ENCODE measurements at regions not wholly inside any gene's neighbourhood (a gene's known extent, or its start where the extent isn't known, plus 50 kb on each side); places are given as distances from the start of the nearest gene placed in this dataset.
A peak's percentile ranks its signal among the peaks of the same experiment; 100 is the strongest.

GRCh38 chr13:39100996-39101738 lies 62.9 kb downstream of the NHLRC3 start:
- H3K27ac ChIP-seq (ENCODE audit: low read length) = no peak overlapping the region
- no peak overlapping the region for H3K9ac ChIP-seq (ENCODE audit: low read length)
- no peaks in the 10 kb centered on the region for H3K9me2 ChIP-seq (replicated peaks; ENCODE audit: insufficient read depth, low read length)
- no peaks in the 10 kb centered on the region for H3K4me1 ChIP-seq (ENCODE audit: low read length)
- H3K36me3 ChIP-seq (ENCODE audit: insufficient read depth, low read length) = no peaks in the 10 kb centered on the region
- DNase-seq = peak; percentile 22
- H2AFZ ChIP-seq (ENCODE audit: low read length) = no peak overlapping the region
- H3K27me3 ChIP-seq (ENCODE audit: low read length) = no peaks in the 10 kb centered on the region
- no peak overlapping the region for H3K4me3 ChIP-seq (ENCODE audit: low read length)
- H3K4me2 ChIP-seq (ENCODE audit: low read depth, low read length, poor library complexity, severe bottlenecking) = no peak overlapping the region
- H3K79me2 ChIP-seq (ENCODE audit: low read length) = no peaks in the 10 kb centered on the region
- H3K9me3 ChIP-seq (ENCODE audit: low read length) = no peaks in the 10 kb centered on the region
- no peaks in the 10 kb centered on the region for H4K20me1 ChIP-seq (ENCODE audit: insufficient read depth, low read depth, low read length)

- Histone ChIP-seq H3K9me2 (replicated peaks; ENCODE audit: insufficient read depth, low read length) (no peaks in the 10 kb centered on the region), H2AFZ (ENCODE audit: low read length) (no peak overlapping the region), H3K27me3 (ENCODE audit: low read length) (no peaks in the 10 kb centered on the region), H3K4me2 (ENCODE audit: low read depth, low read length, poor library complexity, severe bottlenecking) (no peak overlapping the region), H3K4me3 (ENCODE audit: low read length) (no peak overlapping the region), H3K9ac (ENCODE audit: low read length) (no peak overlapping the region), H4K20me1 (ENCODE audit: insufficient read depth, low read depth, low read length) (no peaks in the 10 kb centered on the region), H3K36me3 (ENCODE audit: insufficient read depth, low read length) (no peaks in the 10 kb centered on the region), H3K79me2 (ENCODE audit: low read length) (no peaks in the 10 kb centered on the region), H3K27ac (ENCODE audit: low read length) (no peak overlapping the region), H3K4me1 (ENCODE audit: low read length) (no peaks in the 10 kb centered on the region), H3K9me3 (ENCODE audit: low read length) (no peaks in the 10 kb centered on the region)
- DNase-seq = peak; percentile 29
Measured at GRCh38 chr13:39102981-39103490, 64.8 kb downstream of the NHLRC3 start.

GRCh38 chr13:39105110-39105509 lies 66.9 kb downstream of the NHLRC3 start:
- no peaks in the 10 kb centered on the region for H4K20me1 ChIP-seq (ENCODE audit: insufficient read depth, low read depth, low read length)
- H3K27ac ChIP-seq (ENCODE audit: low read length) = no peak overlapping the region
- no peak overlapping the region for H2AFZ ChIP-seq (ENCODE audit: low read length)
- no peaks in the 10 kb centered on the region for H3K9me2 ChIP-seq (replicated peaks; ENCODE audit: insufficient read depth, low read length)
- no peak overlapping the region for H3K4me3 ChIP-seq (ENCODE audit: low read length)
- DNase-seq = peak; percentile 7
- H3K4me1 ChIP-seq (ENCODE audit: low read length) = no peaks in the 10 kb centered on the region
- no peak overlapping the region for H3K9ac ChIP-seq (ENCODE audit: low read length)
- no peaks in the 10 kb centered on the region for H3K36me3 ChIP-seq (ENCODE audit: insufficient read depth, low read length)
- no peaks in the 10 kb centered on the region for H3K27me3 ChIP-seq (ENCODE audit: low read length)
- H3K9me3 ChIP-seq (ENCODE audit: low read length) = no peaks in the 10 kb centered on the region
- no peak overlapping the region for H3K4me2 ChIP-seq (ENCODE audit: low read depth, low read length, poor library complexity, severe bottlenecking)
- H3K79me2 ChIP-seq (ENCODE audit: low read length) = no peaks in the 10 kb centered on the region

GRCh38 chr13:39106216-39107005 lies 68.2 kb downstream of the NHLRC3 start:
- Histone ChIP-seq H3K4me3 (ENCODE audit: low read length) (no peak overlapping the region), H3K9me3 (ENCODE audit: low read length) (no peaks in the 10 kb centered on the region)

GRCh38 chr13:39107561-39107960 lies 69.3 kb downstream of the NHLRC3 start:
- no peaks in the 10 kb centered on the region for H3K79me2 ChIP-seq (ENCODE audit: low read length)

More at GRCh38 chr13:39106216-39107005, 68.2 kb downstream of the NHLRC3 start:
- H3K79me2 ChIP-seq (ENCODE audit: low read length) = no peaks in the 10 kb centered on the region
- H2AFZ ChIP-seq (ENCODE audit: low read length) = no peak overlapping the region
- no peak overlapping the region for H3K27ac ChIP-seq (ENCODE audit: low read length)
- H3K9me2 ChIP-seq (replicated peaks; ENCODE audit: insufficient read depth, low read length) = no peaks in the 10 kb centered on the region
- peak; percentile 26 for DNase-seq
- H3K36me3 ChIP-seq (ENCODE audit: insufficient read depth, low read length) = no peaks in the 10 kb centered on the region
- no peaks in the 10 kb centered on the region for H3K27me3 ChIP-seq (ENCODE audit: low read length)
- H3K9ac ChIP-seq (ENCODE audit: low read length) = no peak overlapping the region
- no peak overlapping the region for H3K4me2 ChIP-seq (ENCODE audit: low read depth, low read length, poor library complexity, severe bottlenecking)
- no peaks in the 10 kb centered on the region for H3K4me1 ChIP-seq (ENCODE audit: low read length)
- no peaks in the 10 kb centered on the region for H4K20me1 ChIP-seq (ENCODE audit: insufficient read depth, low read depth, low read length)

GRCh38 chr13:39108783-39109182 lies 70.5 kb downstream of the NHLRC3 start:
- Histone ChIP-seq H3K4me2 (ENCODE audit: low read depth, low read length, poor library complexity, severe bottlenecking) (no peak overlapping the region), H4K20me1 (ENCODE audit: insufficient read depth, low read depth, low read length) (no peaks in the 10 kb centered on the region), H3K36me3 (ENCODE audit: insufficient read depth, low read length) (no peaks in the 10 kb centered on the region), H3K9ac (ENCODE audit: low read length) (no peak overlapping the region), H3K9me3 (ENCODE audit: low read length) (no peaks in the 10 kb centered on the region), H3K79me2 (ENCODE audit: low read length) (no peaks in the 10 kb centered on the region), H3K27me3 (ENCODE audit: low read length) (no peaks in the 10 kb centered on the region), H3K9me2 (replicated peaks; ENCODE audit: insufficient read depth, low read length) (no peaks in the 10 kb centered on the region), H3K4me1 (ENCODE audit: low read length) (no peaks in the 10 kb centered on the region), H2AFZ (ENCODE audit: low read length) (no peak overlapping the region), H3K27ac (ENCODE audit: low read length) (no peak overlapping the region), H3K4me3 (ENCODE audit: low read length) (no peak overlapping the region)
- DNase-seq = peak; percentile 25

More at GRCh38 chr13:39107561-39107960, 69.3 kb downstream of the NHLRC3 start:
- Histone ChIP-seq H3K4me2 (ENCODE audit: low read depth, low read length, poor library complexity, severe bottlenecking) (no peak overlapping the region), H4K20me1 (ENCODE audit: insufficient read depth, low read depth, low read length) (no peaks in the 10 kb centered on the region), H2AFZ (ENCODE audit: low read length) (no peak overlapping the region), H3K4me1 (ENCODE audit: low read length) (no peaks in the 10 kb centered on the region), H3K36me3 (ENCODE audit: insufficient read depth, low read length) (no peaks in the 10 kb centered on the region), H3K27me3 (ENCODE audit: low read length) (no peaks in the 10 kb centered on the region), H3K27ac (ENCODE audit: low read length) (no peak overlapping the region), H3K9me2 (replicated peaks; ENCODE audit: insufficient read depth, low read length) (no peaks in the 10 kb centered on the region), H3K9me3 (ENCODE audit: low read length) (no peaks in the 10 kb centered on the region), H3K4me3 (ENCODE audit: low read length) (no peak overlapping the region), H3K9ac (ENCODE audit: low read length) (no peak overlapping the region)
- peak; percentile 5 for DNase-seq

- H3K4me1 ChIP-seq (ENCODE audit: low read length) = no peaks in the 10 kb centered on the region
- H2AFZ ChIP-seq (ENCODE audit: low read length) = no peak overlapping the region
- no peaks in the 10 kb centered on the region for H3K36me3 ChIP-seq (ENCODE audit: insufficient read depth, low read length)
- no peaks in the 10 kb centered on the region for H3K27me3 ChIP-seq (ENCODE audit: low read length)
- H3K9ac ChIP-seq (ENCODE audit: low read length) = no peak overlapping the region
- DNase-seq = no peak
- H3K9me3 ChIP-seq (ENCODE audit: low read length) = no peaks in the 10 kb centered on the region
- no peaks in the 10 kb centered on the region for H3K79me2 ChIP-seq (ENCODE audit: low read length)
- H3K27ac ChIP-seq (ENCODE audit: low read length) = no peak overlapping the region
- H3K9me2 ChIP-seq (replicated peaks; ENCODE audit: insufficient read depth, low read length) = no peaks in the 10 kb centered on the region
- no peak overlapping the region for H3K4me2 ChIP-seq (ENCODE audit: low read depth, low read length, poor library complexity, severe bottlenecking)
- H3K4me3 ChIP-seq (ENCODE audit: low read length) = no peak overlapping the region
- H4K20me1 ChIP-seq (ENCODE audit: insufficient read depth, low read depth, low read length) = no peaks in the 10 kb centered on the region
Measured at GRCh38 chr13:39110518-39111097, 72.4 kb downstream of the NHLRC3 start.

GRCh38 chr13:39111145-39111544 lies 72.9 kb downstream of the NHLRC3 start:
- Histone ChIP-seq H3K36me3 (ENCODE audit: insufficient read depth, low read length) (no peaks in the 10 kb centered on the region), H4K20me1 (ENCODE audit: insufficient read depth, low read depth, low read length) (no peaks in the 10 kb centered on the region), H3K4me2 (ENCODE audit: low read depth, low read length, poor library complexity, severe bottlenecking) (no peak overlapping the region), H3K27me3 (ENCODE audit: low read length) (no peaks in the 10 kb centered on the region), H3K4me1 (ENCODE audit: low read length) (no peaks in the 10 kb centered on the region), H2AFZ (ENCODE audit: low read length) (no peak overlapping the region), H3K79me2 (ENCODE audit: low read length) (no peaks in the 10 kb centered on the region), H3K9me3 (ENCODE audit: low read length) (no peaks in the 10 kb centered on the region), H3K9me2 (replicated peaks; ENCODE audit: insufficient read depth, low read length) (no peaks in the 10 kb centered on the region), H3K27ac (ENCODE audit: low read length) (no peak overlapping the region), H3K4me3 (ENCODE audit: low read length) (no peak overlapping the region), H3K9ac (ENCODE audit: low read length) (no peak overlapping the region)
- DNase-seq = no peak

Measured in Karpas-422 (cell line).